LNCaP clone FGC (cell line): ENCODE measurements at regions not wholly inside any gene's neighbourhood (a gene's known extent, or its start where the extent isn't known, plus 50 kb on each side); places are given as distances from the start of the nearest gene placed in this dataset.

Experiments used
- DNase-seq: peaks from one replicate; pipeline ENCODE4 v3.0.0-alpha.2; 2011; ENCODE audit warnings: low read depth
- H3K4me3 ChIP-seq: 2 replicates; pipeline ENCODE4 v1.5.1; 2011; ENCODE audit warnings: mild to moderate bottlenecking, low read depth, low read length, control low read depth
- CTCF ChIP-seq: IDR thresholded peaks from 2 replicates; pipeline ENCODE4 v1.5.1; 2012; ENCODE audit warnings: mild to moderate bottlenecking; ENCODE audit not compliant: control insufficient read depth, insufficient read depth; ENCODE audit errors: extremely low read depth

DNA sequence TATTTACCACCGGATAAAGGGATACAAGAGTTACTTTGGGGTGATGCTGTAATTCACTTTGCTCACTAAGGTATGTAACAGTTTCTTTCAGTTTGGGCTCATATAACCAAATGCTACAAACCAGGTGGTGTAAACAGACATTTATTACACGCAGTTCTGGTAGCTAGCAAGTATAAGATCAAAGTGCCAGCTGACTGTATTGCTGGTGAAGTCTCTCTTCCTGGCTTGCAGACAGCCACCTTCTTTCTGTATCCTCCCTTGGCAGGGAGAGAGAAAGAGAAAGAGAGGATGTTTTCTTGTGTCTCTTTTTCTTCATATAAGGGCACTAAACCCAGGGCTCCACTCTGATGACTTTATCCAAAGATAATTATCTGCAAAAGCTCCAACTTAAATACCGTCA is 552.5 kb upstream of the FTMT start:
- no peak for TF ChIP-seq CTCF
- no peak for DNase-seq
- no peak overlapping the region for H3K4me3 ChIP-seq

GRCh38 chr5:121304838-121305237 is 546.8 kb upstream of the FTMT start:
- H3K4me3 ChIP-seq, result no peak overlapping the region
- DNase-seq, result no peak
- TF ChIP-seq CTCF, result no peak

DNA sequence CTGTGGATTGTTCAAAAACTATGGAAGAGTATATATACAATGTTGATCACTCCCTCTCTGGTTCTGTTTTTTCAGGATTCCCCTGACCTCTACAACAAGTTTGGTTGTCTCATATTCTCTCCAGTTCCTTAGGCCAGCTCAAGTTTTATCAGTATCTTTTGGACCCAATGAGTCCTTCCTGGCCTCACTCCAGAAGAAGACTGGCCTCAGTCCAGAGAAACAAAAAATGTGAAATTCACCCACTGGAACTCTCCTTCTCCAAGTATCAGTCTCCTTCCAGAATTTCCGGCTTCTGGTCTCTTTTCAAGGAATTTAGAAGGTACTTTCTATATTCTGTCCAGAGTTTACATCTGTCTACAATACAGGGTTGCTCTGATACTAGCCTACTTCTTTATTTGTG is 537.8 kb upstream of the FTMT start:
- no peak for DNase-seq
- no peak overlapping the region for H3K4me3 ChIP-seq
- no peak for TF ChIP-seq CTCF

DNA sequence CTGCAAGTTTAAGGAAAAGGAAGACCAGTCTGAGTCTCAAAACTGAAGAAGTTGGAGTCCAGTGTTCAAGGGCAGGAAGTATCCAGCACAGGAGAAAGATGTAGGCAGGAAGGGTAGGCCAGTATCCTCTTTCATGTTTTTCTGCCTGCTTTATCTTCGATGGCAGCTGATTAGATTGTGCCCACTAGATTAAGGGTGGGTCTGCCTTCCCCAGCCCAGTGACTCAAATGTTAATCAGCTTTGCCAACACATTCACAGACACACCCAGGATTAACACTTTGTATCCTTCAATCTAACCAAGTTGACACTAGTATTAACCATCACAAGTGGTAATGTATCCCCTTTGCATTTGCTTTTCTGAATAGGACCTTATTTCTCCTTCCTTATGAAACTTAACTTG is 535.9 kb upstream of the FTMT start:
- no peak overlapping the region for H3K4me3 ChIP-seq
- DNase-seq, result no peak
- no peak for TF ChIP-seq CTCF

- TF ChIP-seq CTCF, result no peak
- DNase-seq, result no peak
- H3K4me3 ChIP-seq, result no peak overlapping the region
Measured at GRCh38 chr5:121319292-121319691, 532.4 kb upstream of the FTMT start.

GRCh38 chr5:121325930-121326329 is 525.8 kb upstream of the FTMT start:
- no peak for DNase-seq
- no peak for TF ChIP-seq CTCF
- H3K4me3 ChIP-seq, result no peak overlapping the region

GRCh38 chr5:121350181-121350930 is 501.3 kb upstream of the FTMT start:
- no peak for TF ChIP-seq CTCF
- no peak for DNase-seq
- no peak overlapping the region for H3K4me3 ChIP-seq
